Stimulated activated CD4-positive, alpha-beta T cell treated with anti-CD3 and anti-CD28 coated beads, Interleukin-12 subunit alpha, Interleukin-12 subunit beta, amount 100 ng/mL, for 4 hours (primary cell): ENCODE measurements at regions not wholly inside any gene's neighbourhood (a gene's known extent, or its start where the extent isn't known, plus 50 kb on each side); places are given as distances from the start of the nearest gene placed in this dataset.
"Not testable (repeated sequence)": the region's sequence is repeated elsewhere in the genome, so short reads cannot be mapped to it uniquely, and the experiment has no call there.

ENCODE experiments used
- DNase-seq: peaks from one replicate; pipeline ENCODE4 v3.0.0-alpha.2; 2020

- DNase-seq: no peak
Measured at GRCh38 chr9:6160579-6160978, 55.0 kb upstream of the IL33 start.

- no peak for DNase-seq
Measured at GRCh38 chr9:6153425-6153824, 62.2 kb upstream of the IL33 start.

- no peak for DNase-seq
Measured at GRCh38 chr9:6152788-6153187, 62.8 kb upstream of the IL33 start.

GRCh38 chr9:6150483-6150882 lies 65.1 kb upstream of the IL33 start:
- DNase-seq: no peak

DNA sequence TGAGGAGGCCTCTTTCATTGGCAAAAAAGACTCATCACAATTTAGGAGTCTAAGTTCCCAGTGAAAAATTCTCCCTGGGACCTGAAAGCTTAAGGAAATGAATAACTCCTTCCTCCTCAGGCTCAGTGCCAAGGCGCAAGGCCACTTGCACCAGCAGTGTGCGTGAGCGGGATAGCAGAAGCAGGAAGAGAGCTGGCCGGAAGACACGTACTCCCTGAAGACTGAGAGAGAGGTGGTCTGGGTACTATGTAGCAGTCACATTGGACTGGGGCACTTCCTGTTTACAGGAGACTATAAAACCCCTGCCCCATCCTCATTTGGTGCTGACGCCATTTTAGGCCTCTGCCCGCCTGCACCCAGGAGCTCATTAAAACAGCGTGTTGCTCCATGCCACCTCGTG lies 66.3 kb upstream of the IL33 start:
- no peak for DNase-seq

- DNase-seq: no peak
Measured at GRCh38 chr9:6147846-6148245, 67.8 kb upstream of the IL33 start.

DNA sequence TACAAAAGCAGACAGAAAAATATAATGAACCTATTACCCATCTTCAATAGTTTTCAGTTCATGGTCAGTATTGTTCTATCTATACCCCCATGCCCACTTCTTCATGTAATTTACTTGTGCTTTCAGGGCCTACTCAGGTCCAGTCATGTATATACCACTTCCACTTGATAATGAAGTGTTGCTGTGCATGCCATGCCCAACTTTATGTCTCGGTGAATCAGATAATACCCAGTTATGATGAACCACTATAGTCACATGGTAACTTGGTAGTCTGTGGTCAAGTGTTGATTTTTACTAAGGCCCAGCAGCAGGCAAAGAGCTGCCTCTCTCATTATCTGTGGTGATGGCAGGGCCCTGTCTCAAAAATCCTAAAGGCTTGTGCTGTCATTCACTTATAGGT lies 70.7 kb upstream of the IL33 start:
- no peak for DNase-seq

GRCh38 chr9:6142799-6143454 lies 72.7 kb upstream of the IL33 start:
- no peak for DNase-seq

GRCh38 chr9:6135780-6136179 lies 79.8 kb upstream of the IL33 start:
- DNase-seq: not testable (repeated sequence)

- no peak for DNase-seq
Measured at GRCh38 chr9:6134661-6135180, 80.9 kb upstream of the IL33 start.

- no peak for DNase-seq
Measured at GRCh38 chr9:6133346-6134063, 82.1 kb upstream of the IL33 start.

DNA sequence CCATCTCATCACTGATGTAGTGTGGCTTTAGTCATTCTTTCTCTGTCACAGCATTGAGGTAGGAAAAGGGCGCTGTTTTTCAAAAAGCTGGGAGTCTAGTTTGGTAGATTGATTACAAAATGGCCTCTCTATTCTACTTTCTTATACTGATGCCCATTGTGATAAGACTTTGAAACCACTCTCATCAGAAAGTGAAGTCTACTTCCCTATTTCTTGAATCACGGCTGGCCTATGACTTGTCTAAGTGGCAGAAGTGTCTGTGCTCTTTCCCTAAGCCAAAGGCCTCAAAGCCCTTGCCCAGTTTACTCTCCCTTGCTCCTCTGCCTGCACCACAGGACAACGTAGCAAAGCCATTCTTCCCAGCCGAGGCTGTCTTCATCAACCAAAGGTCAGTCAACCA lies 83.0 kb upstream of the IL33 start:
- DNase-seq: no peak

DNA sequence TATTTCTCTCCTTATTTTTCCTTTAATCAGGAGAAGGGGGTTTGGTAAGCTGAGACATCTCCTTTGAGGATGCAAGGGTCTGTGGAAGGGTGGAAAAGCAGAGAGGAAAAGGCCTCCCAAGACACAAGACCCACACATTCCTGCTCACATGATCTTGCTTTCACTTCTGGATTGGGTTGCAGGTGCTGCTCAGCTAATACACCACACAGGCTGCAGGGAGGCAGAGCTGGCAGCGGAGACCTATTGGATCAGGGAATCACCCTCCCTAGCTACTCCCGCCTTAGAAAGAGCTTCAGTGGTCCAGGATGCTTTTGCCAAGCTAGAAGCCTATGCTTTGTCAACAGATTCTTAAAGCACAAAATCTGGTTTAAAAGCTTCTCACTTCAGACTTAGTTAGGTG lies 87.6 kb upstream of the IL33 start:
- no peak for DNase-seq

- no peak for DNase-seq
Measured at GRCh38 chr9:6126377-6126776, 89.2 kb upstream of the IL33 start.

DNA sequence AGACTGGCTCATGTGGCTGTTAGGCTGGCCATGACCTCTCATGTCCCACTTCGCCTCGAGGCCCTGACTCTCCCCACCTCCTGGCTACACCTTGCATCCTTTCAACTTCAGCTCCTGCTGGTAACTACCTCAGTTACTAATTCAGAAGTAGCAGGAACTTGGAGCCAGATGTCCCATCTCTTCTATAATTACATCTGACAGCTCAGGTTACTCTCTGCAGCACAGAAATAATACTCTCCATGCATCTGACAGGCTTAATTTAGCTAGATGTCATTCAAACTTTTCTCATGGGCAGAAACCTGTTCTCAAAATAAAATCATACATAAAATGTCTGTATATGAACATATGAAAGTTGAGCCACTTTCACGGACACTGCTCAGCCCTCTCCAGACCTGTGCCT lies 92.2 kb upstream of the IL33 start:
- DNase-seq: no peak

GRCh38 chr9:6121707-6122106 lies 93.9 kb upstream of the IL33 start:
- DNase-seq: no peak

DNA sequence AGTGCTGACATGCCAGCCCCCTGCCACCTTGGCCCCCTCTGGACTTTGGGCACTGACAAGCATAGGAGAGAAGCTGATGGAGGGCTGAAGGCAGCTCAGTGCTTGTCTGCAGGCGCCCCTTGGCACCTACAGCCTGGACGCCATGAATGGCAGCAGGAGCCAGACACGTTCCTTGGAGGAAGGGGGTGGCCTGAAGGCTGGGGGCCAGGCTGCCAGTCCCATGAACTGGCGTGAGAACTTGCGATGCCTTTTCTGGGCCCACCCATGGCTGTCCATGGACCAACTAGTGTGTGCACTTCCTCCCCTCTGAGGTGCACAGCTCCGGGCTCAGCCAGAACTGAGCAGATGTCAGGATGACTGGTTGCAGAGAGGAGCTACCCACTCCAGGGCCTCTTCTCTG lies 99.0 kb upstream of the RANBP6 start:
- no peak for DNase-seq

DNA sequence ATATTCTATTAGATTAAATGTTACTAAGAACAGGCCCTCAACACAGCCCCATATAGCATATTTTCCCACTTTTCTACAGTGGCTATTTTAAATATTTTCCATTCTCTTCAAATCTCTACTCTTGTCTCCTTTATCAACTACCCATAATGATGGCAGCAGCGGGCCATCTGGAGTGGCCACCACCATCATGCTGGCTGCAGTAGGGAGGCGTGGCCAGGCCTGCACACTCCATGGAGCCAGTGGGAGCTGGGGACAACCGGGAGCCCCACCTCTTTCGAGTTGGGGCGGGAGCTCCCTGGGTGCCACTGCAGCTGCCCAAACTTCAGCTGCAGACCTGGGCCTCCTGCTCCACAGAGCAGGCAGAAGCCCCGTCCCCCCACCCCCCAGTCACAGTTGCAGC lies 98.4 kb upstream of the RANBP6 start:
- no peak for DNase-seq

DNA sequence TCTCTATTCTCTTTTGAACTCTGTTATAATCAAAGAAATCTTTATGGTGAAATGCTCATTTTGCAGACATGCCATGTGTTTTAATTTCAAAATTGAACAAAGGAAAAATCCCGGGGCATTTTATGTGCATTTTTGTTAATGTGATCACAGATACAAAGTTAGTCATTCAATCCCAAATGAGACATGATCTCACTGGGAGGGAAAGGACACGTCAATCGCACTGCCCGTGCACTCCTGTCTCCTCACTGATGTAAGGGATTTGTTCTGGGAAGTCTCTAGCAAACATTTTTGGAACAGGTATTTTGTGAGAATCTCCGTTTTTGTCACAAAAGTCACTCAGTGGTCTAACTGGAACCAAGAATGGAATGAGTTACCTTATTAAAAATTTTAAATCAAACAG lies 97.9 kb upstream of the RANBP6 start:
- no peak for DNase-seq

- no peak for DNase-seq
Measured at GRCh38 chr9:6109986-6110385, 94.6 kb upstream of the RANBP6 start.

DNA sequence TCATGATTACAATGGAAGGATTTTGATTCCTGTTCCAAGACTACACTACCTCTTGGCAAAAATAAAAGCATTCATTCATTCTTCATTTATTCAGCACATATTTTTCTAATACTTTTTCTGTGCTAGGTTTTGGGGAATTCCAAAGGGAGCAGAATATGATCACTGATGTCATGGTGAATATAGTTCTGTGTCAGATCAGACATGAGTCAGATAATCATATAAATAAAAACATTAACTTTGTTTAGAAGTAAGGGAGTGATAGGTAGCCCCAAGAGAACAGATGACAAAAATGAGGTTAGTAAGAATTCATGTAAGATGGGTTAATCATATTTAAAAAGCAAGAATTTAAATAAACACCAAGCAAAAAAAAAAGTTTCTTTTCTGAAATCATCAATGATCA lies 94.1 kb upstream of the RANBP6 start:
- DNase-seq: no peak

DNA sequence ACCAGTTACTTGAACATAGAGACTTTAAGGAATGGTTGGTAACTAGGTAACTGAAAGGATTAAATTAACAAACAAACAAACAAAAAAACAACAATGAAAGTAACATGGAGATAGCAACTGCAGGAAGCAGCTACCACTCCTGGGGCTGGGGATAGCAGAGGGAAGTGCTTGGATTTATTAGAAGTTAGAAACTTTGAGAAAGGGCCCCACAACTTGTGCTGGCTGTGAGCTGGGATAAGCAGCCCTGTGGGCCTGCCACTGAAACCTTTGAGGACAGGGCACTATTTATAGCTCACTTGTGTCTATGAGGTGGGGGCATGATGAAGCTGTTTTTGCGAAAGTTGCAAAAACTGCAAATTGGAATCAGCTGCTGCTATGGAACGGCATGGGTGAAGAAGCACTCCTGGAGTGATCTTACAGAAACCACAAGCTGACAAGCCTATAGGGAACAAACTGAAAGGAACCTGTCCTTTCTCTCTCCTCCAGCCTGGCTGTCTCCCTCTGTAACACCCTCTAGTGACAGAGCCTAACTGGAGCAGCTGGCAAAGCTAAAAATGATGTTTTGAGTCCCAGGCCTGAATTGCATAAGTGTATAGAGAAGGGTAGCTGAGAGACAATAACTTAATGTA lies 91.4 kb upstream of the RANBP6 start:
- DNase-seq: no peak

DNA sequence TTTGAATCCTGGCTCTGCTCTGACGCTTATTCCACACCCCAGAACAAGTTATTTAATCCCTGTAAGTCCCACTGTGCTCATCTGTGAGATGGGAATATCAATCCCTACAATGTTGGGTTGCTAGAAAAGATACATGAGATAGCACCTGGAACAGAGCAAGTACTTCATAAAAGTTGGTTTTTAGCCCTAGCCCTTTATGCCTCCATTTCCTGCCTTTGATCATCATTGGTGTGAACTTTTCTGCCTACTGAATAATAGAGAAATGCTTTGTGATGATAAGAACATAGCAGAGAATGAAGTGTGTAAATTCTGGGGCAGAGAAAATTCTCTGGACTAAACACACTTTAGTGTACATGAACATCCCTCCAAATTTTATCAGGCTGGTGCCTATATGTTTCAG lies 90.3 kb upstream of the RANBP6 start:
- no peak for DNase-seq

- not testable (repeated sequence) for DNase-seq
Measured at GRCh38 chr9:6104406-6104805, 89.0 kb upstream of the RANBP6 start.
